OCI-LY3 (cell line): ENCODE measurements at regions not wholly inside any gene's neighbourhood (a gene's known extent, or its start where the extent isn't known, plus 50 kb on each side); places are given as distances from the start of the nearest gene placed in this dataset.

Experiments used
- CTCF ChIP-seq: fragments of 200-600, 300-600 bp; sonication (generic); IDR thresholded peaks from 2 replicates; pipeline ENCODE4 v1.5.1; 2014; ENCODE audit warnings: antibody characterized with exemption, low read length, low read depth
- EZH2phosphoT487 ChIP-seq: fragments of 200-600 bp; shearing (Covaris generic); IDR thresholded peaks from 2 replicates; pipeline ENCODE4 v1.6.1; 2018; ENCODE audit warnings: antibody characterized with exemption, mixed run types, low read depth

GRCh38 chr7:28316489-28316888 is 95.8 kb upstream of the CREB5 start:
- TF ChIP-seq CTCF (no peak), EZH2phosphoT487 (no peak)
